H4 (cell line): ENCODE measurements at regions not wholly inside any gene's neighbourhood (a gene's known extent, or its start where the extent isn't known, plus 50 kb on each side); places are given as distances from the start of the nearest gene placed in this dataset.
"Not testable (repeated sequence)": the region's sequence is repeated elsewhere in the genome, so short reads cannot be mapped to it uniquely, and the experiment has no call there.

ENCODE experiments used
- DNase-seq: peaks from one replicate; pipeline ENCODE4 v3.0.0-alpha.2; 2015; ENCODE audit warnings: low spot score

DNA sequence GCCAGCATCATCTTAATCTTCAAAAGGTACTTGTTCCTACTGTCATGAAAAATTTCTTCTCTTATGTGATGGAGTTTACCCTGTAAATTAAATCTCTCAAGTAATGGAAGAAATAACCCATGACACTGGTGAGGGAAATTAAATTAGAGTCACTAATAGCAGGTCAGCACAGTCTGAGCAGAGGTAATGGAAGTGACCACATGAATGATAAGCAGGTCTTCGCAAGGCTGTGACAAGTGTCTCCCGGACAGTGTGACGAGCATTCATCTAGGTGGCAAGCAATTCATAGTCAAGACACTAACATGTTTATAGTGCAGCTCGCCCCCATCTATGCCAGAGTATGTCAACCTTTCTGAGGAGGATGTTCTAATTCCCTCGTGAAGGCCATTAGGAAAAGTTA, 249.2 kb downstream of the FRK start:
- no peak for DNase-seq

DNA sequence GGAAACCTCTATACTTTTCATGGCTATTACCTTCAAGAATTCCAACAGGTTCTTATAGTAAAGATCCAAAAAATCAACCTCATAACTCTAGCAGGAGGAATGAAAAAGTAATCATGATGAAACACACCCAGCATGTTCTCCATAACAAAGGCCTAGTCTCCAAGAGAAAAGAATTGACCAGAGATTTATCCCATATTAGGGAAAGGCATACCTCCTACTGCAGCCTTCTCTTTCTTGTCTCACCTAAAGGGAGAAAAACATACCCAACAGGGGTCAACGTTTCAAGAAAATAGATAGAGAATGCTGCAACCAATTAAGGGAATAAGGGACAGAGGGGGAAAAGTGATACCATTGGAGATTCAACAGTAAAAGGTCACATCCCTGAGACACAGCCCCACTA, 262.5 kb downstream of the FRK start:
- DNase-seq: no peak

DNA sequence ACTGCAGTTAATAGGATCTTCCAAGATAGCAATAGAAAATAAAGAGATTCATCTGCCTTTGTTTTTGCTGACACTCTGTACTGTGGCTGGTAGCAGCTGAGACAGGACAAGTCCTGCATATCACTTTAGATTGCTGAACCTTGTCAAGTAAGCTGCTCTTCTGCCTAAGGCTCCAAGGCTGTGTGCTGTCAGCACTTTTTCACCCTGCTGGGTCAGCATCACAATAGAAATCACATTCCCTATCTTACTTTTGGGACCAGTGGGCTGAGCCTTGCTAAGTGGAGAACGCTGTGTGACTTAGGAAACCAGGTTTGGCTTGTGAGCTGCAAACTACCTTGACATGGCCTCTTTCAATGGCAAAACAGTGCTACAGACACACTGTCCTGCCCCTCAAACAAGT, 263.9 kb downstream of the FRK start:
- no peak for DNase-seq

DNA sequence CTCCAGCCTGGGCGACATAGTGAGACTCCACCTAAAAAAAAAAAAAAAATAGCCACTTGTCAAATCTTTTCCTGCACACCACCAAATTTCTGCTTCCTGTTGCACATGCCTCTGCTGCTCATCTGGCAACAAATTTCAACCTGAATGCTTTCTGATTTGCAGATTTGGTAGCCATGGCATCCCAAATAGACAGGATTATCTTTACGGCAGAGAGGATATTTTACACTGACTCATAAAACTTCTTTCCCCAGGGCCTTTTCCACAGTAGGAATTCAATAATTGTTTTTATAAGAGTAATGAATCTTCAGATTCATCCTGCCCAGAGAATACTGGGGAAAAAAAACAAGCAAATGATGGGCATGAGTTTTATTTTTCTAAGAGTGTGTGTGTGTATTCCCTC, 264.6 kb downstream of the FRK start:
- no peak for DNase-seq

DNA sequence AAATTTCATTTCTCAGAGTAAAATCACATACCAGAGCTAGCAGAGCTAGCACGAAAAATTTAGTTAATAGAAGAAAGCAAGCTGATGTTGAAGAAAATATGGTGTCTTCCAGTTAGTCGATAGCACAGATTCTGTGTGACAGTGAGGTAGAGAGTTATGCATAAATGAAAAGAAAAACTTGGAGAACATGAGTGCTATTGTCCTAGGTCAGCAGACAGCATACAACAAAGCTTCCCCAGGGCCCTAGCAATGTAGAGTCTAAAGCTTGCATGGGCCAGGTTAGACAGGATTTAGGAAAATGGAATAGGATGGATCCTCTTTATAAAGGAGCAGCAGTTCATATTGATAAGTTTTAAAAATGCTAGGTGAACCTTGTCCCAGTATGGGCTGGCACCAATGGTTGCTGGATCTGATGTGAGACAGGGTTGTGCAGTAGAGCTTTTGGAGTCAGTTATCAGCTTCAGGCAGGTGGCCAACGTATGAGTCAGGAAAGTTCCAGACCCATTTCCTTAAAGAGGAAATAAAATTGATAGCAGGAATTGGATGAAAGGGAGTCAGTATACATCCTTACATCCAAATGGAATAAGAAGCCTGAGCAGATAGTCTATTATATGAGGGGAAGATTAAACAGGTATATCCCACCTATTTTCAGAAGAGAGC, 277.2 kb downstream of the FRK start:
- no peak for DNase-seq

DNA sequence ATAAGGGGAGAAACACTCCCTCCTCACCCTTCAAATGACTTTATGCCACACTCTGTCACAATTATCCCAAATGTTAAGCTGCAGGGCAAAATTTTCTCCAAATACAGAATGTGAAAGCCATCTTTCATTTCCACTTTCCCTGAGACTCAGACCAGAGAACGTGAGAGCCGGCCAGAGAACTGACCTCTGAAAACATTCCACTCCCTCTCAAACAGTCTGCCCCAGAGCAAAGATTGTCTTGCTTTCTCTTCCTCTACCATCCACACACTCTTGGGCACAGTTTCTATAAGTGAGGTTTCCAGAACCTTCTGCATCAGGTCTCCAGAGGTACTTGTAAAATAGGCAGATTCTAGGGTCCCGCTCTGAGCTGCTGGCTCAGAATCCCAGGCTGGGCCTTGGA, 278.1 kb downstream of the FRK start:
- DNase-seq: no peak

DNA sequence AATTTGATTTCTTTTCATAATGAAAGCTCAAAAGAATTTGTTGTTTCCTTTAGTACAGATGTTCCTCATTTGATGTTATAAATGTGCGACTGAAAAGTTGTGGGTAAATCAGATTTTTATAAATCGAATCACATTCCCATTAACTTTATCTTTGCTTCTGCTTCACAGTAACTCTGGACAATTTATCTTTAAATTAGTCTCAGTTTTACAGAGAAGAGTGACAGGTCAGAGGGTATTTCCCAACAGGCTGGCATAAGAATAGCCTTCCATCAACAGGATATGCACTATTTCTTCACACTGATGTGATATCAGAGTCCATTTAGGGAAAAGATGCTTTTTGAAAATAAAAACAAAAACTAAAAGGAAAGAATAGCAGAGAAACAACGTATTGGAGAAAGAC, 286.9 kb downstream of the FRK start:
- DNase-seq: no peak

DNA sequence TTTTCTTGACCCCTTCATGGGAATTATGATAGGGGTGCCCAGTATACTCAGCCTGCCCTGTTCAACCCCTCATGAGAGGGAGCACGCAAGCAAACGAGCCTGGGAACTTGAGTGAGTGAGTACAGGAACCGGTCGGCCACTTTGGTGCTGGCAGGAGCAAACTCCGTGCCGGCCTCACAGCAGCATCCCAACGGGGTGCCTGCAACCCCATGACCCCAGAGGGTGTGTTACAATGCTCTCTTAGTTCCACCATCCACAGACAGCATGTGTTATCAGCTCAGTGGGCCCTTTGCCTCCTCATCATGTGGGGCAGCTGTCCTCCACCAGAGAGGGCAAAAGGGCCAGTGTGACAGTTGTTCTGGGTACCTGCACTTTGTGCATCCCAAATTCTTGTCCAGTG, 289.8 kb downstream of the FRK start:
- no peak for DNase-seq

DNA sequence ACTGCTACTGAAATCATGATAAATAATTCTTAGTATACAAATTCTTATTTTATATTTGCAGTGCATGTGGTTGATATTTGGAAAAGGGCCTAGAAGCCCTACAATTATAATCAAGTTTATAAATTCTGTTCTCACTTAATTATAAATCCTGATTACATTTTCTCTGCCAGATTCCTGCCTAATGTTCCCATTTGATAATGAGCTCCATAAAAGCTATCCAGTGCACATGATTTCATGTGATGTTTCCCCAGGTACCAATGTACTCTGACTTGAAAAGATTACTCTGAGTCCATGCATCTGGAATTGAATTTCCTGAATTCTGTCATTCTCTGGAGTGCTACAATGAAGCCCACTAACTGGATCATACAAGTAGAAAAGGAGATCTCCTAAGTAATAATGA, 292.2 kb downstream of the FRK start:
- DNase-seq: no peak

DNA sequence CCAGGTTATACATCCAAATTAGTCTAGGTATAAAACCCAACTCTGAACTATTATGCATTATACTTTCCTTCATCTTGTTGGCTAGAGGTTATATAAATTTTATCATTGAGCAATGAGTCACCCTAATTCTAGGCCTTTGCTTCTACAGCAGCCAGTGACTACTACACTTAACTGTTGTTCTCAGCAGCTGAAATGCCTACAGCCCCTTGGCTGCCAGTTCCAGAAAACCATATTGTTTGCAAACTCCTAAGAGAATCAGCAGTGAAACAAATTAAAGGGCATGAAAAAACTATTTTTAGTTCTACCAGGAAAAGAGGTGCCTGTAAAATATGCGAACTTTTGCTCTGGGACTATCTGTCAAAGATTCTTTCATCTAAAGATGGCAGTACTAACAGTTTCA, 292.8 kb downstream of the FRK start:
- DNase-seq: no peak

DNA sequence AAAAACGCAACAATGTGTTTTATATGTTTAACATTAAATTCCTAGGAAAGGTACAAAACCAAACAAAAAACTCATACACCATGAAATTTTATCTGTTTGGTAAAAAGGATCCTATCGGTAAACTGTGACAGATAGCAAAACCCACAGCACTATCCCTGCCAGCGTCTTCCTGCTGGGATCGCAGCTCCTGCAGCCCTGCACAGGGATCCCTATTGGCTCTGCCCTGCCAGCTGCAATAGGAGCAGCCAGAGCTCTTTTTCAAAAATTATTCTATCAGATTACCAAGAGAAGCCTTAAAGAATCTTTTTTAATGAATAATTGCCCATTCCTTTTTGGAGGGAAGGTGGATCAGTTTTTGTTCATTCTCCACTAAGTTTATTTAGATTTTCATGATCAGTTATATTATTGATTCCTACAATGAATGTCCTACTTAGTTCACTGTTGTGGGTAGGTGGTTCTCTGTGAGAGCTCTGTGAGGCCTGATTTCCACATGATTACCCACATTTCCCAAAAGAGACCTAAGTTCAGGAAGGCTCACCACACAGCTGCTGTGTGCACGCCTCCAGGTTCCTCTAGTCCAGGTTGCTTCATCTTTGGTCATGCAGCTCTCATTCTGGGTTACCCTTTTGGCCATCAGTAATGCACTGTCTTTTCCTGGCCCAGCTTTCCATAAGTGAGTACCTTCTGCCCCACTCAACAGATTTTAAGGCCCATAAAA, 293.8 kb downstream of the FRK start:
- no peak for DNase-seq

DNA sequence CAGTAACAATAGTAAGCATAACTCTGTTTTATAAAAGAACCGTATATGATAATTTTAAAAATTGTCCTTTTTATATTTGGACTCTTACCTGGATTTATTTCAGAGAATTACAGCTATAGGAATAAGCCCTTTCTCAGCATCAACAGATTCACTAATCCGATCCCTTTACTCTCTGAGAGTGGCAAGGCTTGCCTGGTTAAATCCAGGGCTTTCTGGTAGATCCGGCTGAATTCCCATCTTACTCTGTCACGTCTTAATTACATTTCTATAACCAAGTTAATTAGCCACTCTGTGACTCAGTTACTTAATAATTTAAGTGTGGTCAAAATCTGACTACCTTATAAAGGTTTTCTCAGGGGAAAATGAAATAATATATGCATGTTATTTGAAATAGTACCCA, 294.7 kb downstream of the FRK start:
- DNase-seq: no peak

DNA sequence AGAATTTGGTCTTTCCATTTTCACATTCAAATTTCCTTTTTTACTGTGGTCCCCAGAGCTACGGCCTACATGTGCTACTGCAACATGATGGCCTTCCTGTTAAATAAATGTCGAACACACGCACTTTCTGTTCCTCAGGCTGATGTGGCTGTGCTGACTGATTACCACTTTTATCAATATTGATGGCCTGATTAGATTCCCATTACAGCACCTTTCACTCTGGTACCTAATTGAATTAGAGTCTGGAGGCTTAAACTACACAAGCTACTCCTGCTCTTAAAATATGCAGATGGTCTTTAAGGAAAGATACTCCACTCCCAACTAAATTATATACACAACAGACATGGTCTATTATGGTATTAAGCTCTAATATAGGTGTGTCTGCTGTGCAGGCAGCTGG, 301.6 kb downstream of the FRK start:
- no peak for DNase-seq

DNA sequence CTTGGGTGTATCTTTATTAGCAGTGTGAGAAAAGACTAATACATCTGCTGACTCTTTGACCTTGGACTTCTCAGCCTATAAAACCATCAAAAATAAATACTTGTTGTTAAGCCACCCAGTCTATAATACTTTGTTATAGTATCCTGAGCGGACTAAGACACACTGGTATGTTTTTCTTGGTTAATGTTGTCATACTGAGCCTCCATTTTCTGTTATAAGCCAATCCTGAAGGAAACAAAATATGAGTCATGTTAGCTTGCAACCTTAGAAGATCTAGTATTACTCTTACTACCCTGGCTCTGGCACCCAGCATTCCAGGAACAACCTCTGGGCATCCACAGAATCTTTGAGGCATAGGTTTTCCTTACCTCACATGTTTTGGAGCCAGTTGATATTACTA, 307.2 kb downstream of the FRK start:
- peak; percentile 5 for DNase-seq

DNA sequence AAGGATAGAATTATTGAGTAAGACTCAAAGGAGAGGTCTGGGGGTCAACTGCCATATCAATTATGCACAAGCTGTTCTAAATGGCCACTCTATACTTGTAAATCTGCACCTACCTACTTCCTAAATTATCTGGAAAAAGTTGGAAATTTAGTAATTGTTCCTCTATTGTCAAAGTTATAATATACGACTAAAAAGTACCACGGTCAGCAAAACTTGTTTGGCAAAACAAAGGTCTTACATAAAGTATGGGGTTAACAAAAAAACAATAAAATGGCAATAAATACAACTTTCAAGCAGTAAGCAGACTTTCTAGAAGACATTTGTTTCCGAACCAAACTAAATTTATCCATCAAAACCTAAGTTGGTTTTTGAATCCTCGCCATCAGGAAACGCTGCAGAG, 309.7 kb downstream of the FRK start:
- DNase-seq: no peak

DNA sequence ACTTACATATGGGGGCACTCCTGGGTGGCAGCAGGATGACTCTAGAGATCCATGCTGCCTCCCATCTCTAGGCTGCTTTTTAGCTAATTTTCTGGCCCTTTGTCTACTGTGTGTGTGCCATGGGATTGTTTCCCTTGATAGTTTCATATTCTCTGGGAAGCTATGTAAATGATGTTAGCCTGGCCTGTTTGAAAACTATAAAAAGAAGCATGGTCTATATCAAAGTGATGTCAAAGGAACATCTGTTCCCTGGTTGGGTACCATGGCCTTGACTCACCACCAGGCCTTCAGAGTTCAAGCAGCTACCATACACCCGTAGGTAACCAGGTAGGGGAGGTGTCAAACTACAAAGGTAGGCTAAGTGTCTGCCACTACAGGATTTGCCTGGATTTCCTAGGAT, 310.4 kb downstream of the FRK start:
- no peak for DNase-seq

DNA sequence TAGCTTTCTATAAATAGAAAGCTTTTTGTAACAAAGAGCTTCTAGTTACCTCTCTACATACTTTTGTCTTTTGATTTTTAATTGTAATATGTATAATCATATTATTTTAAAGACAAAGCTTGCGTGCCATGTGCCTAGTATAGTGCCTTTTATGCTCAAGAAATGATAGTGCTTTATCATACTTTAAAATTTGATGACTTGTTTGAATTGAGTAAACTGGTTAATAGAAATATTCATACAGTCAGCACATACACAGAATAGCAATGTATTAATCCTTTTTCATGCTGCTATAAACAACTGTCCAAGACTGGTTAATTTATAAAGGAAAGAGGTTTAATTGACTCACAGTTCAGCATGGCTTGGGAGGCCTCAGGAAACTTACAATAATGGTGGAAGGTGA, 313.0 kb downstream of the FRK start:
- DNase-seq: no peak

DNA sequence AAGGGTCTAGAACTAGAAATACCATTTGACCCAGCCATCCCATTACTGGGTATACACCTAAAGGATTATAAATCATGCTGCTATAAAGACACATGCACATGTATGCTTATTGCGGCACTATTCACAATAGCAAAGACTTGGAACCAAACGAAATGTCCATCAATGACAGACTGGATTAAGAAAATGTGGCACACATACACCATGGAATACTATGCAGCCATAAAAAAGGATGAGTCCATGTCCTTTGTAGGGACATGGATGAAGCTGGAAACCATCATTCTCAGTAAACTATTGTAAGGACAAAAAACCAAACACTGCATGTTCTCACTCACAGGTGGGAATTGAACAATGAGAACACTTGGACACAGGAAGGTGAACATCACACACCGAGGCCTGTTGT, 314.1 kb downstream of the FRK start:
- DNase-seq: not testable (repeated sequence)

DNA sequence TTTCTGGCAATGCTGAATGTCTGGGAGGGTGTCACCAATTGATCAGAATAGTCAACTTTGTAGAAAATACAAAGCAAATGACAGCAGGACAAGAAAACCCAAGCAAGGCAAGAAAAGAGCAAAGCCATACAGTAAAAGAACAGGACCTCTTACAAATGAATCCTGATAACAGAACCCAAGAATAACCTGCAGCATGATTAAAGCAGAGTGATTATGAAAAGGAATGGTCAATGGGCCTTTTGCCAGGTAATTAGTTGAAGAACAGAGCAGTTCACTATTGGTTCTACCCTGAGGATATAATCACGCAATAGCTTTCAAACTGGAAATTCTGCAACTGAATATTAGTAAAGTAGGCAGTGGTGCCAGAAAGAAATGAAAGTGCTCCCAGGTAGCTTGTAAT, 319.8 kb downstream of the FRK start:
- no peak for DNase-seq

DNA sequence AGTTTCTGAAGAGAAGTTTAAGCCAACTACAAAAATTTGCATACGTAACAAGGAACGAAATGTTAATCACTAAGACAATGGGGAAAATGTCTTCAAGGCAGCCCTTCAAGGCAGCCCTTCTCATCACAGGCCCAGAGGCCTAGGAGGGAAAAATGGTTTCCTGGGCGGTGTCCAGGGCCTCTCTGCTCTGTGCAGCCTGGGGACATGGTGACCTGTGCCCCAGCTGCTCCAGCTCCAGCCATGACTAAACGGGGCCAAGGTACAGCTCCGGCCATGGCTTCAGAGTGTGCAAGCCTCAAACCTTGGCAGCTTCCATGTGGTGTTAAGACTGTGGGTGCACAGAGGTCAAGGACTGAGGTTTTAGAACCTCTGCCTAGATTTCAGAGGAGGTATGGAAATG, 325.1 kb downstream of the FRK start:
- no peak for DNase-seq

DNA sequence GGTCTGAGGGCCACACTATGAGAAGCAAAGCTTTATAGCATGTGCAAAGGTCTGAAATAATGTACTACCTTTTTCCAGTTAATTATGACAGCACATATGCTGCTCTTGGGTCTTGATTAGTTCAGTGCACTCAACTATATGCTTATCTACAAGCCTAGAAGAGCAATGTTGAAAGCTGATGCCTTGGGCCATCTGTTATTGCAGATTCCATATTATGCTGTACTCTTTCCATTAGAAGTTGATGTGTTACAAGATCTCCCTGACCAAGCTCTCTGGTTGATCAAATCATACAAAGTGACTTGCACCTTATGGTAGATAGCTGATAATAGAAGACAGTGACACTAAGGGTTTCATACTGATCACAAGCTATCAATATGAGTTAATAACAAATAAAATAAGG, 327.3 kb downstream of the FRK start:
- no peak for DNase-seq

DNA sequence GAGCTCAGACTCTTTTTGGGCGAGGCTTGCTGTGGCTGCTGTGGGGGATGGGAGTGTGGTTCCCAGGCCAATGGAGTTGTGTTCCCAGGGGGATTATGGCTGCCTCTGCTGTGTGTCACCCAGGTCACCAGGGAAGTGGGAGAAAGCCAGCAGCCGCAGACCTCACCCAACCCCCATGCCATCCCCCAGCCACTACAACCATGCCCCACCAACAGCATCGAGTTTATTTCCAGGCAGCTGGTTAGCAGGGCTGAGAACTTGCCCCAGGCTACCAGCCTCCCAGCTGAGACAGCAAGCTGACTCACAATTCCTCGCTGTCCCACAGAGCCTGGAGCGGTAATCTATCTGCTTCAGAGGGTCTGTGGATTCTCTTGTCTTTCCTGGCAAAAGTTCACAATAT, 331.7 kb downstream of the FRK start:
- peak; percentile 24 for DNase-seq

DNA sequence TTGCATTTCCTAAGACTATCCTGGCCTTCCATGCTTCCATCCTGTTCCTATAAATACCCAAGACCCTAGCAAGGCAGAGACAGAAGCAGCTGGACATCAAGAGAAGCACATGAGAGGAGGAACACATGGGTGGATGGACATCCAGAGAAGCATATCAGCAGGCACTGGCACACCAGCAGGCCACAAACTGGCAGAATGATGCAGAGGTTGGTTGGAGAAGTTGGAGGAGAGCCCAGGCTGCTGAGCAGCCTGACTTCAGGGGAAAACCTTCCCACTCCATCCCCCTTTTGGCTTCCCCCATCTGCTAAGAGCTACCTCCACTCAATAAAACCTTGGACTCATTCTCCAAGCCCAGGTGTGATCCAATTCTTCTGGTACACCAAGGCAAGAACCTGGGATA, 332.5 kb downstream of the FRK start:
- DNase-seq: no peak

DNA sequence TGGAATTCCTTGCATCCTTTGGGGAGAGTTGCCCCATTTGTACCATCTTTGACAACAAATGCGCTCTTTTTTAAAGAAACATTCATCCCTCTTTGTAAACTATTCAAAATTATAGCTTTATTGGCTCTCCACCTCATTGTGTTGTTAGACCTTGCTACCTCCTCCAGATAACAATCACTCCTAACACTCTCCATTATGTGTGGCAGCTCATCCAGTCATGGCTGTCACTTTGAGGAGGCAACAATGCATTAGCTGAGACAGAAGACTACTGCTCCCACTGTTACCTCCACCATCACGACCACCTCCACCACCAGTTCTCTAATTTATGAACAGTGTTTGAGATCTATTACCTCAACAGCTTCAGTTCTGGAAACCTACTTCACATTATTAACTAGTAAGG, 339.1 kb downstream of the FRK start:
- DNase-seq: no peak
